ENCODE measurements at regions not wholly inside any gene's neighbourhood (a gene's known extent, or its start where the extent isn't known, plus 50 kb on each side); places are given as distances from the start of the nearest gene placed in this dataset.

- no peak for DNase-seq
- H3K36me3 Mint-ChIP-seq (ENCODE audit: insufficient read depth in 1 of 3, low read depth in 3 of 3): no peaks in the 10 kb centered on the region; a peak in 1 of 7 replicates
- H3K27me3 Mint-ChIP-seq (ENCODE audit: low read depth): no peaks in the 10 kb centered on the region
- no peak overlapping the region for H2BK15ac ChIP-seq (ENCODE audit: low read depth, low read length)
- H2BK20ac ChIP-seq (ENCODE audit: low read depth, low read length, poor library complexity, severe bottlenecking): no peak overlapping the region
- H3K4me2 ChIP-seq (ENCODE audit: insufficient read depth, insufficient read length, low read length): no peak overlapping the region
- WGBS (ENCODE audit: extremely low coverage, insufficient read length, low lambda C conversion rate): no CpG with 5 or more reads among the region's 1 CpG
- H2AFZ ChIP-seq (ENCODE audit: low read length): no peak overlapping the region
- no peak overlapping the region for H4K8ac ChIP-seq (replicated peaks; ENCODE audit: insufficient read length, low read depth, low read length)
- H2BK120ac ChIP-seq (ENCODE audit: low read depth, low read length, poor library complexity, severe bottlenecking): no peak overlapping the region
- H3K79me1 ChIP-seq (ENCODE audit: insufficient read depth, low read depth, low read length, poor library complexity, severe bottlenecking): no peaks in the 10 kb centered on the region
- no peaks in the 10 kb centered on the region for H3K27me3 ChIP-seq (ENCODE audit: insufficient read depth, low read length)
- no peak overlapping the region for H2AK5ac ChIP-seq (ENCODE audit: insufficient read length, low read length)
- no peak overlapping the region for H3K18ac ChIP-seq (ENCODE audit: insufficient read length, low read depth, low read length)
- H3K9me3 ChIP-seq (ENCODE audit: control insufficient read depth, low read depth, low read length): no peaks in the 10 kb centered on the region
- H3K4me1 ChIP-seq (ENCODE audit: insufficient read depth, low read length): no peaks in the 10 kb centered on the region; the same call in 1 of the 2 replicates
- peaks cover 0 to under 1% of the 10 kb centered on the region in 2 experiments; a peak in 1 of 5 replicates for H3K9me3 Mint-ChIP-seq
- H2BK12ac ChIP-seq (ENCODE audit: insufficient read length, low read depth, low read length): no peak overlapping the region
- TF ChIP-seq, protein P1, sequence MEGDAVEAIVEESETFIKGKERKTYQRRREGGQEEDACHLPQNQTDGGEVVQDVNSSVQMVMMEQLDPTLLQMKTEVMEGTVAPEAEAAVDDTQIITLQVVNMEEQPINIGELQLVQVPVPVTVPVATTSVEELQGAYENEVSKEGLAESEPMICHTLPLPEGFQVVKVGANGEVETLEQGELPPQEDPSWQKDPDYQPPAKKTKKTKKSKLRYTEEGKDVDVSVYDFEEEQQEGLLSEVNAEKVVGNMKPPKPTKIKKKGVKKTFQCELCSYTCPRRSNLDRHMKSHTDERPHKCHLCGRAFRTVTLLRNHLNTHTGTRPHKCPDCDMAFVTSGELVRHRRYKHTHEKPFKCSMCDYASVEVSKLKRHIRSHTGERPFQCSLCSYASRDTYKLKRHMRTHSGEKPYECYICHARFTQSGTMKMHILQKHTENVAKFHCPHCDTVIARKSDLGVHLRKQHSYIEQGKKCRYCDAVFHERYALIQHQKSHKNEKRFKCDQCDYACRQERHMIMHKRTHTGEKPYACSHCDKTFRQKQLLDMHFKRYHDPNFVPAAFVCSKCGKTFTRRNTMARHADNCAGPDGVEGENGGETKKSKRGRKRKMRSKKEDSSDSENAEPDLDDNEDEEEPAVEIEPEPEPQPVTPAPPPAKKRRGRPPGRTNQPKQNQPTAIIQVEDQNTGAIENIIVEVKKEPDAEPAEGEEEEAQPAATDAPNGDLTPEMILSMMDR (conservative IDR thresholded peaks at IDR 0.05): no peak
- no peak overlapping the region for H3K4me3 Mint-ChIP-seq
- H3K14ac ChIP-seq (ENCODE audit: insufficient read depth, low read length): no peak overlapping the region
- no peak overlapping the region for H3K27ac ChIP-seq (ENCODE audit: insufficient read length, low read depth, low read length)
- no peaks in the 10 kb centered on the region for H3K23me2 ChIP-seq (ENCODE audit: insufficient read length, low read depth, low read length, poor library complexity, severe bottlenecking)
- H2BK5ac ChIP-seq (ENCODE audit: insufficient read length, low read length): no peak overlapping the region
- H3K79me2 ChIP-seq (ENCODE audit: insufficient read depth, low read length): no peaks in the 10 kb centered on the region
- H4K20me1 ChIP-seq (ENCODE audit: control insufficient read depth, insufficient read depth, insufficient read length): no peaks in the 10 kb centered on the region
- no peak overlapping the region for H3K27ac Mint-ChIP-seq
- no peak overlapping the region for H3K23ac ChIP-seq (ENCODE audit: insufficient read length, low read depth, low read length)
- H3K4ac ChIP-seq (ENCODE audit: low read depth, low read length): no peak overlapping the region
- no peak overlapping the region for H4K91ac ChIP-seq (ENCODE audit: insufficient read length, low read depth, low read length)
- no peak overlapping the region for H3K56ac ChIP-seq (ENCODE audit: insufficient read length, low read depth, low read length)
- peaks cover 0 to under 1% of the 10 kb centered on the region in 2 experiments; a peak in 1 of 4 replicates for H3K4me1 Mint-ChIP-seq
- no peak overlapping the region for H4K5ac ChIP-seq (ENCODE audit: insufficient read length, low read depth, low read length)
- H3K9ac ChIP-seq (ENCODE audit: extremely low read depth, insufficient read length, low read length): no peak overlapping the region
- no peak overlapping the region for H3T11ph ChIP-seq (ENCODE audit: low read length)
Observed at GRCh38 chr11:10379426-10379825, 74.6 kb downstream of the ADM start.

Measured in H9 (cell line).